ENCODE measurements at regions not wholly inside any gene's neighbourhood (a gene's known extent, or its start where the extent isn't known, plus 50 kb on each side); places are given as distances from the start of the nearest gene placed in this dataset.

- H3K4me3 ChIP-seq (ENCODE audit: low read length): no peak overlapping the region
- H3K27me3 ChIP-seq (ENCODE audit: control insufficient read depth, insufficient read depth, low read length): no peaks in the 10 kb centered on the region
- H3K4me1 ChIP-seq (ENCODE audit: control insufficient read depth, insufficient read depth, low read length): peaks cover 7% of the 10 kb centered on the region
- no peaks in the 10 kb centered on the region for H3K9me3 ChIP-seq (replicated peaks; ENCODE audit: low read length)
- no peak overlapping the region for H3K9ac ChIP-seq (ENCODE audit: low read depth, low read length)
- no peaks in the 10 kb centered on the region for H3K36me3 ChIP-seq (ENCODE audit: insufficient read depth, low read length)
- H3K4me2 ChIP-seq (ENCODE audit: low read length): no peak overlapping the region
Observed at GRCh38 chr5:173557123-173557903, 59.1 kb downstream of the BOD1 start.

GRCh38 chr5:173556142-173557028 is 60.1 kb downstream of the BOD1 start:
- Histone ChIP-seq H3K36me3 (ENCODE audit: insufficient read depth, low read length) (no peaks in the 10 kb centered on the region), H3K9ac (ENCODE audit: low read depth, low read length) (no peak overlapping the region), H3K9me3 (replicated peaks; ENCODE audit: low read length) (no peaks in the 10 kb centered on the region), H3K4me1 (ENCODE audit: control insufficient read depth, insufficient read depth, low read length) (peaks cover 7% of the 10 kb centered on the region), H3K4me2 (ENCODE audit: low read length) (no peak overlapping the region), H3K27me3 (ENCODE audit: control insufficient read depth, insufficient read depth, low read length) (no peaks in the 10 kb centered on the region), H3K4me3 (ENCODE audit: low read length) (no peak overlapping the region)

GRCh38 chr5:173554989-173555705 is 61.3 kb downstream of the BOD1 start:
- peak overlapping the region; percentile 35 for H3K4me2 ChIP-seq (ENCODE audit: low read length)
- H3K36me3 ChIP-seq (ENCODE audit: insufficient read depth, low read length): no peaks in the 10 kb centered on the region
- no peak overlapping the region for H3K4me3 ChIP-seq (ENCODE audit: low read length)
- H3K4me1 ChIP-seq (ENCODE audit: control insufficient read depth, insufficient read depth, low read length): peaks cover 7% of the 10 kb centered on the region
- H3K9me3 ChIP-seq (replicated peaks; ENCODE audit: low read length): no peaks in the 10 kb centered on the region
- no peak overlapping the region for H3K9ac ChIP-seq (ENCODE audit: low read depth, low read length)
- no peaks in the 10 kb centered on the region for H3K27me3 ChIP-seq (ENCODE audit: control insufficient read depth, insufficient read depth, low read length)

DNA sequence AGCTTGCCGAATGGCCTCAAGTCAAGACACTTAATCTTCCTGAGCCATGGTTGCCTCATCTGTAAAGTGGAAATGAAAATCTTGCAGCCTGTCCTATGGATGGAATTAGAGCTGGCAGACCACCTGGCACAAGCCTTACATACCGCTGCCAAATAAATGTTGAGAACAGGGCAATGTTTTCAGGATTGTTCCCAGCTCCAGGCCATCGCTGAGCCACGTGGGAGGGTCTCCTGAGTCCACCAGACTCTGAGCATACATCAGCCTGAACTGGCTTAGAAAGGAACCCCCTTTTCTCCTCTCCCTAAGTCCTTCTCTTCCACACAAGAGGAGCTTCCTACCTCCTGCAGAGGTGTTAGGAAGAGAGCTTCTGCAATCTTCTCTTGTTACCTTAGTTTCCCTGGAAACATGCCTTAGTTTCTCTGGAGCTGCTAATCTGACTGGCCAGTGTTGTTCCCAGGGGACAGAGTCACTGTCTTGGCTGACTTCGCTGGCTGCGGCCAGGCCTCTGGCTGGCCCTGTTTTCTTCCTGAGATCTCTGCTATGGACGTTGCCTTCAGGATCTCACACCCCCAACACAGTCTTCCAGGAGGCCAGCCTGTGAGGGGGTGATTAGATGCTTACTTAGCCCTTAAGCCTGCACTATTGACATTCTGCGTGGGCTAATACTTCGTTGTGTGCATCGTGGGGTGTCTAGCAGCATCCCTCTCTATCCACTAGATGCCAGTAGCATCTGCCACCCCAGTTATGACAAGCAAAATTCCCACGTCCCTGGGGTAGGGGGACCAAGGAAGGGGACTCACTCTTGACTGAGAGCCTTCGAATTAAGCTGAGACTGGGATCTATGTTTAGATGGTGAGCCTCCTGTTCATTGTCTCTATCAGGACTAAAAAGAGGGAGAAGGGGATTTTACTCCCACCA is 62.2 kb downstream of the BOD1 start:
- H3K36me3 ChIP-seq (ENCODE audit: insufficient read depth, low read length): no peaks in the 10 kb centered on the region
- H3K27me3 ChIP-seq (ENCODE audit: control insufficient read depth, insufficient read depth, low read length): no peaks in the 10 kb centered on the region
- no peaks in the 10 kb centered on the region for H3K9me3 ChIP-seq (replicated peaks; ENCODE audit: low read length)
- peaks cover 7% of the 10 kb centered on the region for H3K4me1 ChIP-seq (ENCODE audit: control insufficient read depth, insufficient read depth, low read length)
- H3K4me2 ChIP-seq (ENCODE audit: low read length): no peak overlapping the region
- H3K9ac ChIP-seq (ENCODE audit: low read depth, low read length): no peak overlapping the region
- H3K4me3 ChIP-seq (ENCODE audit: low read length): no peak overlapping the region

DNA sequence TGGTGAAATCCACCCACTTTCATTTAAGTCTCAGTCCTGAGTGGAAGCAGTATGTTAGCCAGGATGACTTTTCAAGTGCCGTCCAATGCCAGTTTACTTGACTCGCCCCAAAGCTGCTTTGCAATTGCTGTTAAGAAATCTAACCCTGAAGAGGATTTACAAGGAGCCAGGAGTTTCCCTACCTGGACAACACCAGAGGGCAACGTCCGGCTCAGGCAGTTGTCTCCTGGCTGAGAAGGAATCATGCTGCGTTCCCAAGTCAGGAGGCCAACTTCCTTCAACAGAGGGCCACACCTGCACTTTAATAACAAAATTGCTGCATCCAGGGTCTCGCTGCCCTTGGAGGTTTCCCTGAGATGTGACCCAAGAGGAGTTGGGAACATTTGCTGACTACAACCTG is 65.8 kb downstream of the BOD1 start:
- Histone ChIP-seq H3K9me3 (replicated peaks; ENCODE audit: low read length) (no peaks in the 10 kb centered on the region), H3K27me3 (ENCODE audit: control insufficient read depth, insufficient read depth, low read length) (no peaks in the 10 kb centered on the region)

DNA sequence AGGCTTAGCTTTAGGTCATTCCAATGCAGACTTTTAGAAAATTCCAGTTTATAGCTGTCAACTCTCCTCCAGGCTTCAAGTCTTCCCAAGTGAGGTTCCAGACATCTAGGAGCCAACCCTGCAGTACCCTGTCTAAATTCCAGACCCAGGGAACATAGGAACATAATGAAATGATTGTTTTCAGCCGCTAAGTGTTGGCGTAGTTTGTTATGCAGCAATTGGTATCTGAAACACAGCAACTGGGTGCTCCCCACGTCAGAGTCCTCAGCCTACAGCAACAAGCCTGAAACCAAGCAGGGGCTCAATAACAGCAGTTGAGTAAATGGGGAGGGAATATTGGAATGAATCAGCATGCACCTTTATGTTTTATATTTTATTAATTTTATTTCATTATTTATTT is 66.8 kb downstream of the BOD1 start:
- peaks cover 8% of the 10 kb centered on the region for H3K4me1 ChIP-seq (ENCODE audit: control insufficient read depth, insufficient read depth, low read length)
- no peak overlapping the region for H3K9ac ChIP-seq (ENCODE audit: low read depth, low read length)
- no peaks in the 10 kb centered on the region for H3K9me3 ChIP-seq (replicated peaks; ENCODE audit: low read length)
- H3K36me3 ChIP-seq (ENCODE audit: insufficient read depth, low read length): no peaks in the 10 kb centered on the region
- no peaks in the 10 kb centered on the region for H3K27me3 ChIP-seq (ENCODE audit: control insufficient read depth, insufficient read depth, low read length)
- no peak overlapping the region for H3K4me3 ChIP-seq (ENCODE audit: low read length)
- H3K4me2 ChIP-seq (ENCODE audit: low read length): no peak overlapping the region

More for the DNA sequence above, 65.8 kb downstream of the BOD1 start:
- Histone ChIP-seq H3K36me3 (ENCODE audit: insufficient read depth, low read length) (no peaks in the 10 kb centered on the region), H3K4me1 (ENCODE audit: control insufficient read depth, insufficient read depth, low read length) (peaks cover 8% of the 10 kb centered on the region), H3K4me3 (ENCODE audit: low read length) (no peak overlapping the region), H3K4me2 (ENCODE audit: low read length) (no peak overlapping the region), H3K9ac (ENCODE audit: low read depth, low read length) (no peak overlapping the region)

DNA sequence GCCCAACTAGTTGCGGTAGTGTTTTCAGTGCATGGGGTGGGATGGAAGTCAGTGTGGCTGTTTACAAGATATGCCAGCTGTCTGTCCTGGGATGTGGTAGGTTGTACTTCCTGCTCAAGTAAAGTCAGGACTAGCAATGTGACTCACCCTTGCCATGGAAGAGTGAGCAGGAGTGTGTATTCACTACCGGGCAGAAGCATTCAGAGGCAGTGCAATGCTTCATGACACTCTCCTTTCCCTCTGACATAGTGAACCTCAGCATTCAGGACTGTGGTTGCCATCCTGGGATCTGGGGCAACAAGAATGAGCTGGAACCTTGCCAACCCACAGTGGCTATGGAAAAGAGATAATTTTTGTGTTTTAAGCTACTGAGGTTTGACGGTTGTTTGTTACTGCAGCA is 68.9 kb downstream of the BOD1 start:
- H3K4me2 ChIP-seq (ENCODE audit: low read length): no peak overlapping the region
- peaks cover 8% of the 10 kb centered on the region for H3K4me1 ChIP-seq (ENCODE audit: control insufficient read depth, insufficient read depth, low read length)
- no peaks in the 10 kb centered on the region for H3K27me3 ChIP-seq (ENCODE audit: control insufficient read depth, insufficient read depth, low read length)
- H3K9me3 ChIP-seq (replicated peaks; ENCODE audit: low read length): no peaks in the 10 kb centered on the region
- H3K9ac ChIP-seq (ENCODE audit: low read depth, low read length): no peak overlapping the region
- H3K4me3 ChIP-seq (ENCODE audit: low read length): no peak overlapping the region
- H3K36me3 ChIP-seq (ENCODE audit: insufficient read depth, low read length): no peaks in the 10 kb centered on the region

GRCh38 chr5:173542964-173543363 is 73.5 kb downstream of the BOD1 start:
- no peak overlapping the region for H3K4me2 ChIP-seq (ENCODE audit: low read length)
- H3K4me3 ChIP-seq (ENCODE audit: low read length): no peak overlapping the region
- peaks cover 8% of the 10 kb centered on the region for H3K4me1 ChIP-seq (ENCODE audit: control insufficient read depth, insufficient read depth, low read length)
- no peak overlapping the region for H3K9ac ChIP-seq (ENCODE audit: low read depth, low read length)
- H3K9me3 ChIP-seq (replicated peaks; ENCODE audit: low read length): no peaks in the 10 kb centered on the region
- no peaks in the 10 kb centered on the region for H3K36me3 ChIP-seq (ENCODE audit: insufficient read depth, low read length)
- H3K27me3 ChIP-seq (ENCODE audit: control insufficient read depth, insufficient read depth, low read length): no peaks in the 10 kb centered on the region

DNA sequence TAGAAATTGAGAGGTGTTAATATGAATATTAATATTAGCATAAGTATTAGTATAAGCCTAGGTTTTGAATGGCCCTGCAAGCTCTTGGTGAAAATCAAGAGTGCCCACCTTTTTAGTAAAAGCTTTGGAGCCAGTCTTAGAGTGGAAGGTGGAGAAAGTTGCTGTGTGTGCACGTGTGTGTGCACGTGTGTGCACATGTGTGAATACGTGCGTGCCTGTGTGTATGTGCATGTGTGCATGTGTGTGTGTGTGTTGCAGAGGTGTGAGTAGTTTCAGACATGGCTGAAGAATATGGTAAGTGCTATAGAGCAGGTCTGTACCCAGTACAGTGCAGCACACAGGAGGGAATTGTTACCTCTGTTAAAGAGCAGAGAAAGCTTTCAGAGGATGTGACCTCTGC is 74.3 kb downstream of the BOD1 start:
- no peak overlapping the region for H3K4me3 ChIP-seq (ENCODE audit: low read length)
- no peak overlapping the region for H3K9ac ChIP-seq (ENCODE audit: low read depth, low read length)
- H3K9me3 ChIP-seq (replicated peaks; ENCODE audit: low read length): no peaks in the 10 kb centered on the region
- no peaks in the 10 kb centered on the region for H3K27me3 ChIP-seq (ENCODE audit: control insufficient read depth, insufficient read depth, low read length)
- H3K4me1 ChIP-seq (ENCODE audit: control insufficient read depth, insufficient read depth, low read length): peaks cover under 1% of the 10 kb centered on the region
- H3K36me3 ChIP-seq (ENCODE audit: insufficient read depth, low read length): no peaks in the 10 kb centered on the region
- no peak overlapping the region for H3K4me2 ChIP-seq (ENCODE audit: low read length)

DNA sequence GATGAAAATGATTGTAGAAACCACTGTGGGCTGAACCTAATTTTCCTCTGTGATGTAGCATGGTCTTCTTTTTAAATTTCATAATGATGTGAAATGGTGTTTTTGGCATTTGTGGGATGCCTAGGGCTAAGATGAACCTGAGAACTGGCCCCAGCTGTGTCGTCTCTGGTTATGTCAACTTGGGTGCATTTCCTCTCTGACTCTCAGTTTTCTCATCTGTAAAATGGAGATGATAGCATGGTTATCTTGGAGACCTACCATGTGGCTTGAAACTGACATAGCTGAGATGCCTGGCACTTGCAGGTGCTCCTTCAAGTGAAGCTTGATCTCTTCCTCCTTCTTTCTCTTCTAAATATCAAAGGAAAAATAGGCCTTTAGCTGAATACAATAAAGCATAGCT is 77.8 kb downstream of the BOD1 start:
- Histone ChIP-seq H3K9me3 (replicated peaks; ENCODE audit: low read length) (no peaks in the 10 kb centered on the region), H3K4me1 (ENCODE audit: control insufficient read depth, insufficient read depth, low read length) (peaks cover 28% of the 10 kb centered on the region), H3K27me3 (ENCODE audit: control insufficient read depth, insufficient read depth, low read length) (no peaks in the 10 kb centered on the region), H3K4me2 (ENCODE audit: low read length) (no peak overlapping the region), H3K9ac (ENCODE audit: low read depth, low read length) (no peak overlapping the region), H3K36me3 (ENCODE audit: insufficient read depth, low read length) (no peaks in the 10 kb centered on the region), H3K4me3 (ENCODE audit: low read length) (no peak overlapping the region)

All from skeletal muscle satellite cell (primary cell).